NCI-H1436 (cell line): ENCODE measurements at regions not wholly inside any gene's neighbourhood (a gene's known extent, or its start where the extent isn't known, plus 50 kb on each side); places are given as distances from the start of the nearest gene placed in this dataset.

Source experiments
- DNase-seq: peaks from one replicate; lab custom pipeline; 2025; lab: John Stamatoyannopoulos, UW

- no peak for DNase-seq
These were observed 52.1 kb upstream of the STOX2 start for GRCh38 chr4:183852910-183853547.

- no peak for DNase-seq
These were observed 51.6 kb upstream of the STOX2 start for GRCh38 chr4:183853548-183853940.
